SK-N-DZ (cell line): ENCODE measurements at regions not wholly inside any gene's neighbourhood (a gene's known extent, or its start where the extent isn't known, plus 50 kb on each side); places are given as distances from the start of the nearest gene placed in this dataset.

Source experiments
- DNase-seq: peaks from one replicate; pipeline ENCODE4 v3.0.0-alpha.2; 2015; ENCODE audit warnings: low spot score

DNA sequence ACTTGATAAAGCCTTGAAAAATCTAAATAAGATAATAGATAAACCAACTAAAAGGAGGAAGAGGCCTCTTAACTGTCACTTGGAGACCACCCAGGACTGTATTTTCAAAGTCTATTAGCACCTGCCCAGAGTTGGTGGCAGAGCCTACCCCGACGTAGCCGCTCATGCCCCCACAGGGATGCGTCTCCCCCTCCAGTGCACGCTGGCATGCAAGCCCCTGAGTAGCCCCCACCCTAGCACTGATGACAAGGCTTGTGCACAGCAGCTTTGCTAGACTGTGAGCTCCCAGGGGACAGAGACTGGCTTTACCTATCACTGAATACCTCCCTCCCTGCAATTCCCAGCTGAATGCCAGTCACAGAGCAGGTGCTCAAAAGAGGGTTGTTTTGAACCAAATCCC, 54.1 kb upstream of the HES1 start:
- no peak for DNase-seq

DNA sequence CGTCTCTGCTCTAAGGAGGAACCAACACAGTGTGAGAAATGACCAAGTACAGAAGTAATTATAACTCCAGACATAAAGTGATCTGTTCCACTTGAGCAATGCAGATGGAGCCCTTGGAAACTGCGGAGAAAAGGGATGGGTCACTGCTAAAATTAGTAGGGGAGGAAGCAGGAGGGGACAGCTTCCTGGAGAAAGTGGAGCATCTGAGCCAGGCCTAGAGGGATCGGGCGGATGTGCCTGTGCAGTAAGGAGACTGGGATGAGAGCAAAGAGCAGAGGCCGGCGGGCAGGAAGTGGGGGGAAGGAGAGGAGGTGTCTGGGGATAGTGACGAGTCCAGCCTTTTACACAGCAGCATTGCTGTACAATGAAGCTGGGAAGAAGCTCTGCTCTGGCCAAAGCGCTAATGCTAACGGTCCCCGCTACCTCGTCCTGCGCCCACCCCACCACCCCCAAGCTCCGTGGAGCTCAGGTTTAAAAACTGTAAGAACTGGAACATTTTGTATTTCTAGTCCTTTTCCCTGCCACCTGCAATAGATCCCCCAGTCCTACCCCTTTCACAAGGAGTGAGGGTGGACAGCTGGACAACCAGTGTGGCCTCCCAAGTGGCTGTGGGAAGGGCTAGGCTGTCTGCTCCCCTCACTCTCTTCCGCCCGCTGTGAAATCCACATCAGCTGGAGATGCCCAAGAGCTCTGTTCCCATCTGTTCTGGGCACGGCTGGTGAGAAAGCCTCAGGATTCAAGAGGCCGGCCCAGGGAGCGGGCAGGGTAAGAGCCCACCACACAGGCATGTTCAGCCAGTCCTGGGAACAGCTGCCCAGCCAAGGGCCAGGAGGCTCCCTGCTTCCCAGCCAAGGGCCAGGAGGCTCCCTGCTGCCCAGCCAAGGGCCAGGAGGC, 53.0 kb upstream of the HES1 start:
- no peak for DNase-seq

DNA sequence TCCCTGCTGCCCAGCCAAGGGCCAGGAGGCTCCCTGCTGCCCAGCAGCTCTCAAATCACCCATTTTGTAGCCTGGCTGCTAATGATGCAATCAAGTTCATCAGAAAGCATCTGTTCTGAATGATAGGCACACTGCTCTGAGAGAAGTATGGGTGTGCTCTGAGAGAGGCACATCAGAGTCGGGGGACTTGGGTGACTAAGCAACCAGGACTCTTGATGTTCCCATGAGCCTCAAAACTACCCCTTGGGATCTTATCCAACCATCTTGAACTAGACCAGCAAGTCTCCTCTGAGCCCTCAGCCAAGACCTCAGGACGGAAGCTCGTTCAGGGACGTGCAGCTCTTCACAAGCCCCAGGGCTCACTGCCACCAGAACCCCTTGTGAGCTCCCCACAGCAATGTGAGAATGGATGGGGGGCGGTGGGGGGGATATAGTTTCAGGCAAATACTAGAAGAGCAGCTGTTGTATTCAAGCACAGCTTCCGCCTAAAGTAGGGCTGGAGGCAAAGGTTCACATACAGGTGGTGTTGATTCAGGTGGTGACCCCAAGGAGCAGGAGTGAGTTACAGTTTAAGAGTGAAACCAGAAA, 52.2 kb upstream of the HES1 start:
- no peak for DNase-seq

DNA sequence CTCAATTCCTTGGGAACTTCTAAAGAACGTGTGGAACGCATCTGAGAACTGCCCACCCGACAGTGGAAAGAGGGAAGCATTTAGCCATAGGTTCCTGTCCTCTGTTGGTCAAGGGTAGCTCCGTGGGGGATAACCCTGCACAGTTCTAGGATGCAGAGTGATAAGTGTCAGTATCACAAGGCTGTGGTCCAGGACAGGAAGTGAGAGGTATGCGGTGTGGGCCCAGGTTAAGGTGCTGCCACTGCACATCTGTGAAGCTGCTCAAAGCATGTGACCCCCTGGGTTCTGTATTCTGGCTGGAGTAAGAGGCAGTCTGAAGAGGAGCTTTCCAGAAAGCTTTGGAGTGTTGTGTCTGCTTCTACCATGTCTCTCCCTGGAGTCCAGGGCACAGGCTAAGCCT, 51.7 kb upstream of the HES1 start:
- DNase-seq: no peak
